ENCODE measurements at regions not wholly inside any gene's neighbourhood (a gene's known extent, or its start where the extent isn't known, plus 50 kb on each side); places are given as distances from the start of the nearest gene placed in this dataset.
"Not testable (repeated sequence)": the region's sequence is repeated elsewhere in the genome, so short reads cannot be mapped to it uniquely, and the experiment has no call there.

- Histone ChIP-seq H4K20me1 (ENCODE audit: insufficient read depth, low read length) (no peaks in the 10 kb centered on the region), H3K9me3 (ENCODE audit: insufficient read depth, low read length, severe bottlenecking) (no peaks in the 10 kb centered on the region), H3K4me2 (ENCODE audit: insufficient read depth, low read length) (no peak overlapping the region), H2AFZ (ENCODE audit: low read depth, low read length) (no peak overlapping the region), H3K9ac (ENCODE audit: low read depth, low read length) (no peak overlapping the region), H3K36me3 (ENCODE audit: insufficient read depth, low read length) (no peaks in the 10 kb centered on the region), H3K27me3 (ENCODE audit: insufficient read depth, low read length, poor library complexity) (no peaks in the 10 kb centered on the region), H3K4me1 (ENCODE audit: insufficient read depth, low read length) (no peaks in the 10 kb centered on the region), H3K27ac (ENCODE audit: low read length) (no peak overlapping the region), H3K4me3 (ENCODE audit: low read depth in 1 of 2, low read length in 2 of 2) (no peak overlapping the region), H3K79me2 (ENCODE audit: insufficient read depth, low read length) (no peaks in the 10 kb centered on the region)
- ATAC-seq (ENCODE audit: insufficient read depth, low read depth) = no peak
- TF ChIP-seq EZH2 (IDR thresholded peaks at IDR 0.05; ENCODE audit: borderline replicate concordance, low read depth, low read length, severe bottlenecking) = no peak
- no peak for TF ChIP-seq CTCF (IDR thresholded peaks at IDR 0.05; ENCODE audit: borderline replicate concordance, extremely low read depth, low read length, poor library complexity, severe bottlenecking)
- DNase-seq = no peak
These were observed 106.6 kb upstream of the SPAG17 start for GRCh38 chr1:118291661-118292060.

- no peak for TF ChIP-seq EZH2 (IDR thresholded peaks at IDR 0.05; ENCODE audit: borderline replicate concordance, low read depth, low read length, severe bottlenecking)
- no peak for TF ChIP-seq CTCF (IDR thresholded peaks at IDR 0.05; ENCODE audit: borderline replicate concordance, extremely low read depth, low read length, poor library complexity, severe bottlenecking)
- H3K4me3 ChIP-seq (ENCODE audit: low read depth in 1 of 2, low read length in 2 of 2) = no peak overlapping the region
- DNase-seq (no peak), ATAC-seq (ENCODE audit: insufficient read depth, low read depth) (no peak)
- H3K27me3 ChIP-seq (ENCODE audit: insufficient read depth, low read length, poor library complexity) = no peaks in the 10 kb centered on the region
- no peaks in the 10 kb centered on the region for H3K36me3 ChIP-seq (ENCODE audit: insufficient read depth, low read length)
- H2AFZ ChIP-seq (ENCODE audit: low read depth, low read length) = no peak overlapping the region
- H3K4me1 ChIP-seq (ENCODE audit: insufficient read depth, low read length) = no peaks in the 10 kb centered on the region
- no peak overlapping the region for H3K4me2 ChIP-seq (ENCODE audit: insufficient read depth, low read length)
- H3K9me3 ChIP-seq (ENCODE audit: insufficient read depth, low read length, severe bottlenecking) = no peaks in the 10 kb centered on the region
- H3K79me2 ChIP-seq (ENCODE audit: insufficient read depth, low read length) = no peaks in the 10 kb centered on the region
- H4K20me1 ChIP-seq (ENCODE audit: insufficient read depth, low read length) = no peaks in the 10 kb centered on the region
- no peak overlapping the region for H3K27ac ChIP-seq (ENCODE audit: low read length)
- H3K9ac ChIP-seq (ENCODE audit: low read depth, low read length) = no peak overlapping the region
These were observed 105.5 kb upstream of the SPAG17 start for GRCh38 chr1:118290571-118290970.

GRCh38 chr1:118290046-118290445, 105.0 kb upstream of the SPAG17 start:
- no peak overlapping the region for H3K4me2 ChIP-seq (ENCODE audit: insufficient read depth, low read length)
- no peak overlapping the region for H2AFZ ChIP-seq (ENCODE audit: low read depth, low read length)
- H3K9ac ChIP-seq (ENCODE audit: low read depth, low read length) = no peak overlapping the region
- H3K27me3 ChIP-seq (ENCODE audit: insufficient read depth, low read length, poor library complexity) = no peaks in the 10 kb centered on the region
- H3K4me1 ChIP-seq (ENCODE audit: insufficient read depth, low read length) = no peaks in the 10 kb centered on the region
- TF ChIP-seq EZH2 (IDR thresholded peaks at IDR 0.05; ENCODE audit: borderline replicate concordance, low read depth, low read length, severe bottlenecking) = no peak
- no peak for TF ChIP-seq CTCF (IDR thresholded peaks at IDR 0.05; ENCODE audit: borderline replicate concordance, extremely low read depth, low read length, poor library complexity, severe bottlenecking)
- H3K36me3 ChIP-seq (ENCODE audit: insufficient read depth, low read length) = no peaks in the 10 kb centered on the region
- ATAC-seq (ENCODE audit: insufficient read depth, low read depth) (no peak), DNase-seq (no peak)
- H4K20me1 ChIP-seq (ENCODE audit: insufficient read depth, low read length) = no peaks in the 10 kb centered on the region
- H3K9me3 ChIP-seq (ENCODE audit: insufficient read depth, low read length, severe bottlenecking) = no peaks in the 10 kb centered on the region
- no peak overlapping the region for H3K4me3 ChIP-seq (ENCODE audit: low read depth in 1 of 2, low read length in 2 of 2)
- H3K79me2 ChIP-seq (ENCODE audit: insufficient read depth, low read length) = no peaks in the 10 kb centered on the region
- no peak overlapping the region for H3K27ac ChIP-seq (ENCODE audit: low read length)

- not testable (repeated sequence) for H3K36me3 ChIP-seq (ENCODE audit: insufficient read depth, low read length); H3K79me2 ChIP-seq (ENCODE audit: insufficient read depth, low read length); DNase-seq; H3K4me3 ChIP-seq (ENCODE audit: low read depth in 1 of 2, low read length in 2 of 2); H3K27ac ChIP-seq (ENCODE audit: low read length); ATAC-seq (ENCODE audit: insufficient read depth, low read depth); H4K20me1 ChIP-seq (ENCODE audit: insufficient read depth, low read length); H2AFZ ChIP-seq (ENCODE audit: low read depth, low read length); H3K4me1 ChIP-seq (ENCODE audit: insufficient read depth, low read length); H3K9me3 ChIP-seq (ENCODE audit: insufficient read depth, low read length, severe bottlenecking); H3K9ac ChIP-seq (ENCODE audit: low read depth, low read length); H3K4me2 ChIP-seq (ENCODE audit: insufficient read depth, low read length); H3K27me3 ChIP-seq (ENCODE audit: insufficient read depth, low read length, poor library complexity)
These were observed 95.6 kb upstream of the SPAG17 start for GRCh38 chr1:118280656-118281055.

All from DND-41 (cell line).